ENCODE measurements at regions not wholly inside any gene's neighbourhood (a gene's known extent, or its start where the extent isn't known, plus 50 kb on each side); places are given as distances from the start of the nearest gene placed in this dataset.

- H3K4me1 Mint-ChIP-seq (ENCODE audit: low read depth, unreplicated experiment): no peaks in the 10 kb centered on the region
- peaks cover 3% of the 10 kb centered on the region for H3K9me3 Mint-ChIP-seq (ENCODE audit: low read depth, unreplicated experiment)
- no peak for DNase-seq
- no peaks in the 10 kb centered on the region for H3K36me3 Mint-ChIP-seq (ENCODE audit: insufficient read depth, unreplicated experiment)
- H3K27ac Mint-ChIP-seq (ENCODE audit: unreplicated experiment): no peak overlapping the region
- intact Hi-C loops (cut with micrococcal nuclease; ENCODE audit: unreplicated experiment): no loop called here
- peaks cover 10% of the 10 kb centered on the region for H3K27me3 Mint-ChIP-seq (ENCODE audit: unreplicated experiment)
- CTCF ChIA-PET: no interaction called here
- BruUV-seq (replicated peaks): no TSS peak
- no peak overlapping the region for H3K4me3 Mint-ChIP-seq (ENCODE audit: low read depth, unreplicated experiment)
- no peak for TF ChIP-seq CTCF (IDR thresholded peaks at IDR 0.05; ENCODE audit: unreplicated experiment)
These were observed 66.2 kb upstream of the SHISA3 start for GRCh38 chr4:42331040-42331439.

- intact Hi-C loops (cut with micrococcal nuclease; ENCODE audit: unreplicated experiment): no loop called here
- Mint-ChIP-seq H3K27ac (ENCODE audit: unreplicated experiment) (no peak overlapping the region), H3K4me1 (ENCODE audit: low read depth, unreplicated experiment) (no peaks in the 10 kb centered on the region), H3K36me3 (ENCODE audit: insufficient read depth, unreplicated experiment) (no peaks in the 10 kb centered on the region), H3K4me3 (ENCODE audit: low read depth, unreplicated experiment) (no peak overlapping the region), H3K27me3 (ENCODE audit: unreplicated experiment) (peaks cover under 1% of the 10 kb centered on the region), H3K9me3 (ENCODE audit: low read depth, unreplicated experiment) (no peaks in the 10 kb centered on the region)
- no TSS peak for BruUV-seq (replicated peaks)
- CTCF ChIA-PET: no interaction called here
- TF ChIP-seq CTCF (IDR thresholded peaks at IDR 0.05; ENCODE audit: unreplicated experiment): no peak
- no peak for DNase-seq
These were observed 65.3 kb upstream of the SHISA3 start for GRCh38 chr4:42331914-42332368.

- CTCF ChIA-PET: interaction anchor here (0.6 kb wide), 1 partner anchor 15 kb away, joined by 4 read pairs; no protein-coding TSS in a partner anchor
- Mint-ChIP-seq H3K27me3 (ENCODE audit: unreplicated experiment) (no peaks in the 10 kb centered on the region), H3K4me1 (ENCODE audit: low read depth, unreplicated experiment) (no peaks in the 10 kb centered on the region), H3K4me3 (ENCODE audit: low read depth, unreplicated experiment) (no peak overlapping the region), H3K27ac (ENCODE audit: unreplicated experiment) (no peak overlapping the region), H3K9me3 (ENCODE audit: low read depth, unreplicated experiment) (no peaks in the 10 kb centered on the region), H3K36me3 (ENCODE audit: insufficient read depth, unreplicated experiment) (no peaks in the 10 kb centered on the region)
- DNase-seq: no peak
- no peak for TF ChIP-seq CTCF (IDR thresholded peaks at IDR 0.05; ENCODE audit: unreplicated experiment)
- intact Hi-C loops (cut with micrococcal nuclease; ENCODE audit: unreplicated experiment): no loop called here
- BruUV-seq (replicated peaks): no TSS peak
These were observed 57.3 kb upstream of the SHISA3 start for GRCh38 chr4:42339935-42340406.

DNA sequence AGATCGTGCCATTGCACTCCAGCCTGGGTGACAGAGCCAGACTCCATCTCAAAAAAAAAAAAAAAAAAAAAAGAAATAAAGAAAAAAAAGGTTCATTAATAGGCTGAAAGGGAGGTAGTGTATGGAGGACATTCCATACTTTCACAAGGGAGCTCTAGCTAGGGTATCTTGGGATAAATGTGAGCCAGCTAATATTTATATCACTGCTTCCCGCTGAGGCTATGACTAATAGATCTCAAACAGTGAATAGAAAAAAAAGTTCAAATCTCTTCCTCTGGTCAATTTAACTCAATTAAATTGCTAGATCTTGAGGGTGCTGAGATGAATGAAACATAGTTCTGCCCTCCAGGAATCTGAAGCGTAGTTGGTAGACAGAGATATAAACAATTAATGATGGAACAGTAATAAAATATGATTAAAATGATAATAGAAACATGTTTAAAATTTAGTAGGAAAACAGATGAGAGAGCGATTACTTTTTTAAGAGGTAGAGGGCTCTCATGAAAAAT lies 55.7 kb upstream of the SHISA3 start:
- no peak for DNase-seq
- no peak overlapping the region for H3K27ac Mint-ChIP-seq (ENCODE audit: unreplicated experiment)
- intact Hi-C loops (cut with micrococcal nuclease; ENCODE audit: unreplicated experiment): no loop called here
- H3K36me3 Mint-ChIP-seq (ENCODE audit: insufficient read depth, unreplicated experiment): no peaks in the 10 kb centered on the region
- no TSS peak for BruUV-seq (replicated peaks)
- no peaks in the 10 kb centered on the region for H3K9me3 Mint-ChIP-seq (ENCODE audit: low read depth, unreplicated experiment)
- no peak overlapping the region for H3K4me3 Mint-ChIP-seq (ENCODE audit: low read depth, unreplicated experiment)
- CTCF ChIA-PET: no interaction called here
- no peaks in the 10 kb centered on the region for H3K4me1 Mint-ChIP-seq (ENCODE audit: low read depth, unreplicated experiment)
- H3K27me3 Mint-ChIP-seq (ENCODE audit: unreplicated experiment): no peaks in the 10 kb centered on the region
- TF ChIP-seq CTCF (IDR thresholded peaks at IDR 0.05; ENCODE audit: unreplicated experiment): no peak
